H4 (cell line): ENCODE measurements at regions not wholly inside any gene's neighbourhood (a gene's known extent, or its start where the extent isn't known, plus 50 kb on each side); places are given as distances from the start of the nearest gene placed in this dataset.
A peak's percentile ranks its signal among the peaks of the same experiment; 100 is the strongest.
"Not testable (repeated sequence)": the region's sequence is repeated elsewhere in the genome, so short reads cannot be mapped to it uniquely, and the experiment has no call there.

Experiments used
- DNase-seq: peaks from one replicate; pipeline ENCODE4 v3.0.0-alpha.2; 2015; ENCODE audit warnings: low spot score

GRCh38 chr21:33993286-33994231, 78.0 kb upstream of the ATP5PO start:
- no peak for DNase-seq

- not testable (repeated sequence) for DNase-seq
Observed at GRCh38 chr21:33992412-33992811, 76.8 kb upstream of the ATP5PO start.

DNA sequence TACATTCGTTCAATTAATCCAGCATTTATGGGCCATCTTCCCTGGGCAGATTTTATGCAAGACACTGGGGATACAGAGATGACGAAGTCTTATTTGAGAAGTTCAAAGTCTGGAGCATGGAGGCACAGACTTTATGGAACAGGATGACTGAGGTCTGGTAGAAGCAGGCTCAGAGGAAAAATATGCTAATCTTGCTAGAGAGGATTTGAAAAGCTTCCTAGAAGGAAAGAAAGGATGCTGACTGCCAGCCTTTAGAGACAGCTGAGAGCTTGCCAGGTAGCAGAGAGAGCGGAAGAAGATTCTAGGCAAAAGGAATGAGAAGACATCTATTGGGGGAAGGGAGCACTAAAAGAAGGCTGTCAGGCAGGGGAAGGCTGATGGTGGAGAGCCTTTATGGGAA, 75.5 kb upstream of the ATP5PO start:
- DNase-seq = no peak

DNA sequence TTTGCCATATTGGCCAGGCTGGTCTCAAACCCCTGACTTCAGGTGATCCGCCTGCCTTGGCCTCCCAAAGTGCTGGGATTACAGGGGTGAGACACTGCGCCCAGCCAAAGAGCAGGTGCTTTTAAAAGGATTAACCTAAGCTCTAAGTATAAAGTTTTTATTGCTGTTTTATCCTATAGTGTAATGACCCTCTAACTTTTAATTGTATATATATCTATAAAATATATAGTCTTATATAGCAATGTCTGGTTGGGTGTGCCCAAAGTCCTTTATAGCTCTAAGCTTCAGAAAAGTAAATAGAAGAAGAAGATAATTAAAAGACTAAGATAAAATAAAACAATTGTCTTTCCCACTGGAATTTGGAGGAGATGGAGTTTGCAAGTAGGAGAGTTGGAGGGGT, 73.8 kb upstream of the ATP5PO start:
- no peak for DNase-seq

DNA sequence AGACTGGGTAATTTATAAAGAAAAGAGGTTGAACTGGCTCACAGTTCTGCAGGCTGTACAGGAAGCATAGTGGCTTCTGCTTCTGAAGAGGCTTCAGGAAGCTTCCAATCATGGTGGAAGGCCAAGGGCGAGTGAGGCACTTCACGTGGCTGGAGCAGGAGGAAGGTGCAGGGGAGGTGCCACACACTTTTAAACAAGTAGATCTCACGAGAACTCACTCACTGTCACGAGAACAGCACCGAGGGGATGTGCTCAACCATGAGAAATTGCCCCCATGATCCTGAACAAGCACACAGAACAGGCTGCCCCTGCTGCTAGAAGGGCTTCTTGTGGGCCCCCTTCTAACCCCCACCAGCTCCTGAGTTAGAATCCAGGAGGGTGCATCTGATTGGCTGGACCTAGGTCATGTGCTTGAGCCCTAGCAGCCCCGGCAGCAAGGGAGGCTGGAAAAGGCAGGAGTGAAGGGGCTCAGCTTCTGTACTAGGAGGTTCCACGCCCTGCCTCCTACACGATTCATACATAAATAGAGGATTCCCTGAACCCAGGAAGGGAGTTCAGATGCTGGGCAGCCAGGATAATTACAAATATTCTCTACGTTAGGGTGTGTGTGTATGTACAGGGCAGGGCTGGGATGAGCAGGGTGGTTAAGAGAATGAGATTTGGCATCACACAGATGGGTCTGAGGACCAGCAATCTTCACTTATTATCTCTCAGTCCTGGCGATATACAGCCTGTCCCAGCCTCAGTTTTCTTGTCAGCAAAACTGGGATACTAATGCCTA, 72.8 kb upstream of the ATP5PO start:
- DNase-seq = no peak

- DNase-seq = no peak
Observed at GRCh38 chr21:33987461-33987860, 71.9 kb upstream of the ATP5PO start.

DNA sequence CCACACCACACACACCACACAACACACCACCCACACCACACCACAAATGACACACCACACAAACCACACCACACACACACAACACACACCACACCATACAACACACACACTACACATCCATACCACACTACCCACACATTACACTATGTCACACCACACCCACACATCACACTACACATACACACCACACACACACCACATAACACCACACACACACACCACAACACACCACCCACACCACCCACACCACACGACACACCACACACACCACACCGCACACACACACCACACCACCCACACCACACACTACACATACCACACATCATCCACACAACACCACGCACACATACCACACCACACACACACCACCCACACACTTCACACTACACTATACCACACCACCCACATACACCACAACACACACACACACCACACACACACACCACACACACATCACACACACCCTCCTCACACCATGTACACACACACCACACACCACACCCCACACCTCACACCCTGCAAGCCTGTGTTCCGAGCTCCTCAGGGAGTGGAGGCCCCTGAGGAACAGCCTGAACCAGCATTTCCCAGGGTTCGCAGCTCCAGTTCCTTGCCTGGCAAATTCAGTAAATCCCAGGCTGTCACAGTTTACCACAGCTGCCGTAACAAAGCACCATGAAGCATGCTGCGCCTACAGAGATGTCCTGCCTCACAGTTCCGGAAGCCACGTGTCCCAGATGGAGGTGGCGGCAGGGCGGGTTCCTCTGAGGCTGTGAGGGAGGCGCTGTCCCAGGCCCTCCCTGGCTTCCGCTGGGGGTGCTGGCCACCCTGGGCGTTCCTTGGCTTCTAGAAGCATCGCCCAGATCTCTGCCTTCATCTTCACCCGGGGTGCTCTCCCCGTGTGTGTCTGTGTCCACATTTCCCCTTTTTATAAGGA, 69.8 kb upstream of the ATP5PO start:
- DNase-seq = no peak

- DNase-seq = no peak
Observed at GRCh38 chr21:33984021-33984481, 68.4 kb upstream of the ATP5PO start.

DNA sequence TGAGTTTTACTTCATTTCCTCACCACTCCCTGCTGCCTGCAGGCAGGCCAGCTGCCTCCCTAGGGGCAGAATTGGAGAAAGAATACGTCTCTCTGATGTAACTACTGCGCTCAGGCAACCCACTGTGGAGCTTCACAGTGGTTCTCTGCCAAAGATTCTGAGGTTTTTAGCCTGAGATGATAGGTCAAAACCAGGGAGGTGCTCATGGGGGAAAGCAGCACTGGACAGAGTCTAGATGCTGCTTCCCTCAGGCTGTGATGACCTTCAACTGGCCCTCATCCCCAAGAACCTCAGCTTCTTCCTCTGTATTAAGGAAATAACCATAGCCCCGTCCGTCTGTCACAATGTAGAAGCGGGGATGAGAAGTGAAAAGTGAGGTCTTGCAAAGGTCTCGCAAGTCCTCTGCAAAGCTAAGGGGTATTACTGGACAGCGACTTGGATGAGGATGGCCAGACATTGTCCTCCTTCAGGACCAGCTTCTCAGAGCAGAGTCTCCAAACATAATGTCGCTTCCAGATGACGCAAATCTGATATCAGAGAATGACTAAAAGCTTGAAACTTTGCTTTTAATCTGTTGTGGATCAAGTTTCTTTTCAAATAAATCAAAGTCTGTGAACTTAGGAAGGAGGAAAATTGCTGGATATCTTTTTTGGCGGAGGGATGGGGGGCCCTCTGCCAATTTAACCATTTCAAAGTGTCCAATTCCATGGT, 65.9 kb upstream of the ATP5PO start:
- DNase-seq = no peak

DNA sequence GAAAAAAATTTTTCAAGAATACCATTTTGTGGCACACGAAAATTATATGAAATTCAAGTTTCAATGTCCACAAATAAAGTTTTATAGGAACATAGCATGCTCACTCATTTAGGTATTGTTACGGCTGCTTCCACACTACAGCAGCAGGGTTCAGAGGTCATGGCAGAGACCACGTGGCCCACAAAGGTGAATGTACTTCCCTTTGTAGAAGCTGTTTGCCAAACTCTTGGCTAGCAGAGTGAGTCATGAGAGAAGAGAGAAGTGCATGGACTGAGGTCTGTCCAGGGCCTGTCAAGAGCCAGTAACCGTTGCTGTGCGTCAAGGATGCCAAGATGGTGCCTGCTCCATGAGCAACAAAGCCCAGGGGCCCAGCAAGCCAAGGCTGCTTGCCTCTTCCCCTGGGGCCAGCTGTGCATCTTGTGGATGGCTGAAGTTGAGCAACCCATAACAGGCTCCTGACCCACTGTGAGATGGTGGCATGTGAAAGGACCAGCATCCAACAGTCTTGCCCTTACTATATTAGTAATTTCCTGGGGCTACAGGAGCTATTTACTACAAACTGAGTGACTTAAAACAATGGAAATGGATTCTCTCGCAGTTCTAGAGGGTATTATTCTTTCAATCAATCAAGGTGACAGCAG, 64.8 kb upstream of the ATP5PO start:
- no peak for DNase-seq

DNA sequence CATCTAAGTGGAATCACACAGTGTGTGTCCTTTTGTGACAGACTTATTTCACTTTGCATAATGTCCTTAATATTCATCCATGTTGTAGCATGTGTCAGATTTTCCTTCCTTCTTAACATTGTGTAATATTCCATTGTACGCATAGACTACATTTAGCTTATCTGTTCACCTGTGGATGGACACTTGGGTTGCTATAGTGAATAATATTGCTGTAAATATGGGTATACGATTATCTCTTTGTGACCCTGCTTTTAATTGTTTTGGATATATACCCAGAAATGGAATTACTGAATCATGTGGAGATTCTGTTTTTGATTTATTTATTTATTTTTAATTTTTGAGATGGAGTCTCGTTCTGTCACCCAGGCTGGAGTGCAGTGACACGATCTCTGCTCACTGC, 63.0 kb upstream of the ATP5PO start:
- no peak for DNase-seq

DNA sequence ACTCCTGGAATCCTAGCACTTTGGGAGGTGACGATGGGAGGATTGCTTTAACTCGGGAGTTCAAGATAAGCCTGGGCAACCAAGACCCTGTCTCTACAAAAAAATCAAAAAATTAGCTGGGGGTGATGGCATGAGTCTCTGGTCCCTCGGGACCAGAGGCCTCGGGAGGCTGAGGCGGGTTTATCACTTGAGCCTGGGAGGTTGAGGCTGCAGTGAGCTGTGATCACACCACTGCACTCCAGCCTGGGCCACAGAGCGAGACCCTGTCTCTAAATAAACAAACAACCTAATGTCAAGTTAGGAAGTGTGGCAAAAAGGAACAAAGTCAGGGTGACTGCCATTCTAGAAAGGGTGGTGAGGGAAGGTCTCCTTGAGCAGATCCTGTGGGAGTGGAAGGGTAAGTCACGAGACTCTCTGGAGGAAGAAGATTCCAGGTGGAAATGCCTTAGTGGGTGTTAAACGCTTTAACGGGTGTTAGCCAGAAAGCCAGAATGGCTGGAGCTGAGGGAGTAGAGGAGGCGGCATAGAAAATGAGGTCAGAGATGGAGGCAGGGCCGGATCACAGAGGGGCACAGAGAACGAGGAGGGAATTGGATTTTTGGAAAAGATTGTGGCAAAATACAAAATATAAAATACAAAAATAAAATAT, 62.2 kb upstream of the ATP5PO start:
- DNase-seq = no peak

- DNase-seq = no peak
Observed at GRCh38 chr21:33977017-33977720, 61.6 kb upstream of the ATP5PO start.

DNA sequence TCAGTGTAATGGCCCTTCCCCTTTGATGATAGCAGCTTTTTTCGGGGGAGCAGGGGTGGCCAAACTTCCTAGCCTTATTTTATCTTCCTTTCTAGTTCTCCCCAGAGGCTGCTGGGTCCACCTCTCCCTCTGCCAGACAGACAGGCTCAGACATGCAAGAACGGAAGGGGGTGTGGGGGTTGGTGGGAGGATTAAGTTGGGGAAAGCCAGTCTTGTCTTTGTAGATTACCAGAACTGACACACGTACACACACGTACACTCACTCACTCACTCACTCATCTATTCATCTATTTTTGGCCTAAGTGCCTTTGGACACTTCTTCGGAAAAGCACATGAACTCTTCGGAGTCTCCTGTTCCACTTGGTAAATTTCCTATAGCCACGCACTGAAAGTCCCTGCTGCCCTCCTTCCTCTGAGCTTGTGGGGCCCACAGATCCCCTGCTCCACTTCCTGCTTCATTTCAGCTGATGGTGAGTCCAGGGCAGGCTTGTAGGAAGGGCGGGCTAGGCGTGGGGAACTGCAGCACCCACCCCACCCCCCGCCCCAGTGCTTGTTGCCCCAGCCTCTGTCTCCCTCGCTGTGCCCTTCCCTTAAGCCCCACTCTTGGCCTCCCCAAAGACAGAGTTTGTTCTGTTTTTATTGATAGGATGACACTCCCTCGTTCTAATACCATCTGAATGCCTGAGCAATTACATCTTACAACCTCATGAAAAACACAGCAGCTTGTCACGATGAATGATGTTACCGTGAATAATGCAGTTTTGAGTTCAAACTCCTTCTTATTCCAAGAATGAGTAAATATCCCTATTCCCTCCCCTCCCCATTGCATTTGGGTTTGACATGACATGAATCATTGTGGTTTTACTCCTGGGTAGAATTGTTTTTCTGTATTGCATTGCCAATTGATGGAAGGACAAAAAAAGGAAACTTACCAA, 60.7 kb upstream of the ATP5PO start:
- DNase-seq = peak; percentile 83

GRCh38 chr21:33975548-33976081, 60.0 kb upstream of the ATP5PO start:
- peak; percentile 55 for DNase-seq

DNA sequence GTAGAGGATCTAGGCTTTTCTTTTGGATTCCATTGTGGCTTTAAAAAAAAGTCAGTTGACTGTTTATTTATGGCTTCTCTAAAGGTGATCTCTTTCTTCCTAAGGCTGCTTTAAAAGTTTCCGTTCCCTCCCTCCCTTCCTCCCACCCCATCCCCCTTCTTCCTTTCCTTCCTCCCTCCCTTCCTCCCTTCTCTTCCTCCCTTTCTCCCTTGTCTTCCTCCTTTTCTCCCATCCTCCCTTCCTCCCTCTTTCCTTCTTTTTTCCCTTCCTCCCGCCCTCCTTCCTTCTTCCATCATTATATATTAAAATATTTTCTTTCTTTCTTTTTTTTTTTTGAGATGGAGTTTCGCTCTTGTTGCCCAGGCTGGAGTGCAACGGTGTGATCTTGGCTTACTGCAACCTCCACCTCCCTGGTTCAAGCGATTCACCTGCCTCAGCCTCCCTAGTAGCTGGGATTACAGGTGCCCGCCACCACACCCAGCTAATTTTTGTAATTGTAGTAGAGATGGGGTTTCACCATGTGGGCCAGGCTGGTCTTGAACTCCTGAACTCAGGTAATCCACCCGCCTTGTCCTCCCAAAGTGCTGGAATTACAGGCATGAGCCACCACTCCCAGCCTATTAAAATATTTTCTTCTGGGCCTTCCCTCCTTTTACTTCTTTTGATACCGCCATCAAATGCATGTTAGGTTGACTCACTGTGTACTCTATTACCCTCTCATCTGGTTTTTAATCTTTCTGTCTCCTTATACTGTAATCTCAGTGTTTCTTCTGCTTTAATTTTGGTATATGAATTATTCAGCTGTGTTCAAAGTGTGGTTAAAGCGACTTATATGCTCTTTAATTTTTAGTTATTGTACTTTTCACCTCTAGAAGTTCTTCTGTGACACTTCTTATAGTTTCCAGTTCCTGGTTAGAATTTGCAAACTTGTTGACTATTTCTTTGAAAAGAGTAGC, 59.2 kb upstream of the ATP5PO start:
- DNase-seq = no peak

- no peak for DNase-seq
Observed at GRCh38 chr21:33973268-33973667, 57.7 kb upstream of the ATP5PO start.
